IMR-90 (cell line): ENCODE measurements at regions not wholly inside any gene's neighbourhood (a gene's known extent, or its start where the extent isn't known, plus 50 kb on each side); places are given as distances from the start of the nearest gene placed in this dataset.

ENCODE experiments used
- ATAC-seq: fragments of 200-7000 bp; cut with Tn5 transposase; 2 replicates; pipeline ENCODE4 v1.9.1; 2020; ENCODE audit warnings: low read depth, mild to moderate bottlenecking, moderate library complexity
- BruUV-seq: library from RNA; stranded (reverse); fragments of 400-500 nt; replicated peaks from 2 replicates; lab custom pipeline; 2021; lab: Mats Ljungman, UMichigan
- CTCF ChIA-PET: fragments of 300-600 bp; formaldehyde crosslinking; extraction: SDS; loops from one replicate; lab custom pipeline; 2021; ENCODE audit warnings: antibody characterized with exemption; lab: Yijun Ruan, JAX
- POLR2A ChIA-PET: fragments of 300-600 bp; sonication (Branson Sonifier 250); formaldehyde crosslinking; loops from one replicate; lab custom pipeline; 2022; ENCODE audit warnings: antibody characterized with exemption; ENCODE audit not compliant: unreplicated experiment; lab: Charles Lee
- DNase-seq: peaks from one replicate; pipeline ENCODE4 v3.0.0; 2013
- H2AFZ ChIP-seq: replicated peaks from 2 replicates; pipeline ENCODE3; 2013; ENCODE audit warnings: low read length, mild to moderate bottlenecking; ENCODE audit not compliant: poor library complexity
- H2AK5ac ChIP-seq: 2 replicates; pipeline ENCODE4 v1.6.1; 2013; ENCODE audit warnings: low read depth, low read length, inconsistent platforms
- H2AK9ac ChIP-seq: replicated peaks from 2 replicates; pipeline ENCODE3; 2013; ENCODE audit warnings: mild to moderate bottlenecking, low read depth, low read length, moderate library complexity; ENCODE audit not compliant: poor library complexity
- H2BK120ac ChIP-seq: 2 replicates; pipeline ENCODE4 v1.6.1; 2013; ENCODE audit warnings: low read depth, low read length, inconsistent platforms
- H2BK15ac ChIP-seq: 3 replicates; pipeline ENCODE4 v1.6.1; 2013; ENCODE audit warnings: low read depth, low read length, inconsistent platforms
- H2BK20ac ChIP-seq: 2 replicates; pipeline ENCODE4 v1.6.1; 2013; ENCODE audit warnings: low read depth, mild to moderate bottlenecking, inconsistent platforms, low read length, moderate library complexity
- H2BK5ac ChIP-seq: 2 replicates; pipeline ENCODE4 v1.6.1; 2013; ENCODE audit warnings: mild to moderate bottlenecking, low read depth, low read length, inconsistent platforms; ENCODE audit not compliant: poor library complexity, severe bottlenecking
- H3K14ac ChIP-seq: replicated peaks from 2 replicates; pipeline ENCODE4 v1.6.1; 2013; ENCODE audit warnings: low read depth, low read length, inconsistent platforms
- H3K18ac ChIP-seq: 2 replicates; pipeline ENCODE4 v1.6.1; 2013; ENCODE audit warnings: low read depth, low read length, control low read depth
- H3K23ac ChIP-seq: 2 replicates; pipeline ENCODE4 v1.6.1; 2013; ENCODE audit warnings: low read depth, low read length, inconsistent platforms
- H3K27ac ChIP-seq: 2 replicates; pipeline ENCODE4 v1.5.1; 2013; ENCODE audit warnings: mild to moderate bottlenecking, control low read depth, low read length; ENCODE audit not compliant: insufficient read depth
- H3K27me3 ChIP-seq: 2 replicates; pipeline ENCODE4 v1.6.1; 2013; ENCODE audit warnings: low read length; ENCODE audit not compliant: control insufficient read depth, insufficient read depth
- H3K36me3 ChIP-seq: 2 replicates; pipeline ENCODE4 v1.6.1; 2013; ENCODE audit warnings: low read length, mixed read lengths; ENCODE audit not compliant: control insufficient read depth, insufficient read depth
- H3K4ac ChIP-seq: 2 replicates; pipeline ENCODE4 v1.6.1; 2013; ENCODE audit warnings: low read depth, low read length, inconsistent platforms
- H3K4me1 ChIP-seq: 2 replicates; pipeline ENCODE4 v1.6.1; 2013; ENCODE audit warnings: low read length, mixed read lengths; ENCODE audit not compliant: control insufficient read depth, insufficient read depth
- H3K4me2 ChIP-seq: 2 replicates; pipeline ENCODE4 v1.6.1; 2013; ENCODE audit warnings: low read depth, mild to moderate bottlenecking, control low read depth, low read length, moderate library complexity
- H3K4me3 ChIP-seq: 2 replicates; pipeline ENCODE4 v1.5.1; 2013; ENCODE audit warnings: low read depth, mild to moderate bottlenecking, control low read depth, low read length, moderate library complexity; ENCODE audit not compliant: insufficient read depth
- H3K56ac ChIP-seq: 2 replicates; pipeline ENCODE4 v1.6.1; 2013; ENCODE audit warnings: low read length, inconsistent platforms; ENCODE audit not compliant: insufficient read depth; ENCODE audit errors: extremely low read depth
- H3K79me1 ChIP-seq, 2 experiments: 2 replicates each; pipeline ENCODE4 v1.6.1; 2013; ENCODE audit warnings: low read length in 2 of 2, inconsistent platforms in 1 of 2, low read depth in 1 of 2
- H3K9ac ChIP-seq: 2 replicates; pipeline ENCODE4 v1.6.1; 2013; ENCODE audit warnings: low read depth, low read length, control low read depth
- H3K9me1 ChIP-seq: 2 replicates; pipeline ENCODE4 v1.6.1; 2013; ENCODE audit warnings: low read length, inconsistent platforms; ENCODE audit not compliant: insufficient read depth
- H3K9me3 ChIP-seq: 2 replicates; pipeline ENCODE4 v1.6.1; 2013; ENCODE audit warnings: low read length; ENCODE audit not compliant: control insufficient read depth, insufficient read depth
- H4K20me1 ChIP-seq: 2 replicates; pipeline ENCODE4 v1.6.1; 2013; ENCODE audit warnings: low read length, inconsistent platforms; ENCODE audit not compliant: insufficient read depth
- H4K5ac ChIP-seq: 2 replicates; pipeline ENCODE4 v1.6.1; 2013; ENCODE audit warnings: mild to moderate bottlenecking, low read depth, low read length, control low read depth
- H4K8ac ChIP-seq, 2 experiments: 2 replicates each; pipeline ENCODE4 v1.6.1; 2013; ENCODE audit warnings: low read depth in 2 of 2, low read length in 2 of 2, control low read depth in 1 of 2, inconsistent platforms in 1 of 2
- H4K91ac ChIP-seq: 2 replicates; pipeline ENCODE4 v1.6.1; 2013; ENCODE audit warnings: low read depth, low read length, inconsistent platforms; ENCODE audit not compliant: insufficient read depth
- BHLHE40 ChIP-seq: fragments of 150-350 bp; IDR thresholded peaks from 2 replicates; pipeline ENCODE4 v1.6.1; 2016; ENCODE audit warnings: mild to moderate bottlenecking, low read depth, low read length
- CEBPB ChIP-seq: IDR thresholded peaks from 2 replicates; pipeline ENCODE4 v1.6.1; 2012; ENCODE audit warnings: low read depth, low read length, improper control_type of control experiment
- CHD1 ChIP-seq: IDR thresholded peaks from 2 replicates; pipeline ENCODE4 v1.6.1; 2012; ENCODE audit warnings: low read depth, low read length, improper control_type of control experiment
- CTCF ChIP-seq: conservative IDR thresholded peaks from 2 replicates; pipeline ENCODE4 v1.5.1; 2012; ENCODE audit warnings: mild to moderate bottlenecking, low read depth, low read length, improper control_type of control experiment
- ELK1 ChIP-seq: fragments of 150-350 bp; IDR thresholded peaks from 2 replicates; pipeline ENCODE4 v1.6.1; 2016; ENCODE audit warnings: low read depth, mild to moderate bottlenecking, low read length, moderate library complexity, borderline replicate concordance
- FOS ChIP-seq: fragments of 150-350 bp; IDR thresholded peaks from 2 replicates; pipeline ENCODE4 v1.6.1; 2016; ENCODE audit warnings: low read depth, low read length
- MAFK ChIP-seq: IDR thresholded peaks from 2 replicates; pipeline ENCODE4 v1.6.1; 2012; ENCODE audit warnings: low read depth, low read length, improper control_type of control experiment
- MAZ ChIP-seq: IDR thresholded peaks from 2 replicates; pipeline ENCODE4 v1.6.1; 2012; ENCODE audit warnings: low read depth, mild to moderate bottlenecking, low read length, improper control_type of control experiment, moderate library complexity, borderline replicate concordance
- MXI1 ChIP-seq: IDR thresholded peaks from 2 replicates; pipeline ENCODE4 v1.6.1; 2012; ENCODE audit warnings: low read depth, mild to moderate bottlenecking, low read length, moderate library complexity, borderline replicate concordance
- NFE2L2 ChIP-seq: fragments of 150-350 bp; IDR thresholded peaks from 2 replicates; pipeline ENCODE4 v1.6.1; 2016; ENCODE audit warnings: low read depth, mild to moderate bottlenecking, low read length
- POLR2A ChIP-seq: IDR thresholded peaks from 2 replicates; pipeline ENCODE4 v1.6.1; 2012; ENCODE audit warnings: mild to moderate bottlenecking, low read depth, low read length
- RAD21 ChIP-seq: IDR thresholded peaks from 2 replicates; pipeline ENCODE4 v1.6.1; 2012; ENCODE audit warnings: low read length, improper control_type of control experiment
- RCOR1 ChIP-seq: IDR thresholded peaks from 2 replicates; pipeline ENCODE4 v1.6.1; 2012; ENCODE audit warnings: mild to moderate bottlenecking, low read length, improper control_type of control experiment; ENCODE audit not compliant: insufficient replicate concordance
- RFX5 ChIP-seq: IDR thresholded peaks from 2 replicates; pipeline ENCODE4 v1.8.0; 2012; ENCODE audit warnings: low read depth, mild to moderate bottlenecking, low read length, moderate library complexity
- SMC3 ChIP-seq: fragments of 150-350 bp; IDR thresholded peaks from 2 replicates; pipeline ENCODE4 v1.6.1; 2016; ENCODE audit warnings: low read depth, mild to moderate bottlenecking, antibody characterized with exemption, low read length, moderate library complexity
- WGBS, 2 experiments: methylation state at CpG; one replicate each; pipeline versions ENCODE4 v1.1.5 to v1.1.7; 2013; ENCODE audit warnings: missing lambda C conversion rate in 2 of 2; ENCODE audit not compliant: insufficient read length in 1 of 2; ENCODE audit errors: extremely low coverage in 2 of 2; 5-methylcytosine and 5-hydroxymethylcytosine counted together
- dilution Hi-C: fragments of 300-500 bp; cut with HindIII; formaldehyde crosslinking; loops from one replicate; pipeline ENCODE4 v1.14.3; 2018; ENCODE audit warnings: low sequenced_read_pairs; ENCODE audit not compliant: unreplicated experiment
- in situ Hi-C: fragments of 300-500 bp; cut with MboI; formaldehyde crosslinking; loops from 3 replicates; pipeline ENCODE4 v1.14.3; 2019; ENCODE audit warnings: low sequenced_read_pairs, inconsistent platforms, mixed read lengths
- intact Hi-C: fragments of 100-400 bp; cut with micrococcal nuclease; formaldehyde crosslinking; loops from 2 replicates; pipeline ENCODE4 v1.10.0; 2022
- TF ChIP-seq, protein P1 (sequence below): fragments of 150-350 bp; IDR thresholded peaks from 2 replicates; pipeline ENCODE4 v1.6.1; 2017; ENCODE audit warnings: mild to moderate bottlenecking, antibody characterized with exemption, low read length, low read depth

GRCh38 chr21:27114111-27114510, 147.2 kb upstream of the ADAMTS5 start:
- Histone ChIP-seq H3K4me1 (no peaks in the 10 kb centered on the region; the same call in 1 of the 2 replicates), H4K8ac (no peak overlapping the region), H2AFZ (no peak overlapping the region), H3K56ac (no peak overlapping the region), H2BK20ac (no peak overlapping the region), H3K9me3 (no peaks in the 10 kb centered on the region), H2AK9ac (no peak overlapping the region), H3K79me1 (no peaks in the 10 kb centered on the region), H4K91ac (no peak overlapping the region), H4K5ac (no peak overlapping the region), H3K14ac (no peak overlapping the region), H3K23ac (no peak overlapping the region), H3K4ac (no peak overlapping the region), H2AK5ac (no peak overlapping the region), H3K4me3 (no peak overlapping the region), H3K4me2 (no peak overlapping the region), H3K18ac (no peak overlapping the region), H2BK120ac (no peak overlapping the region), H2BK5ac (no peak overlapping the region), H3K9ac (no peak overlapping the region), H3K27ac (no peak overlapping the region), H3K9me1 (no peaks in the 10 kb centered on the region), H3K27me3 (no peaks in the 10 kb centered on the region), H4K20me1 (no peaks in the 10 kb centered on the region), H2BK15ac (no peak overlapping the region), H3K36me3 (no peaks in the 10 kb centered on the region)
- no peak for ATAC-seq
- dilution Hi-C loops (no loop called here), in situ Hi-C loops (no loop called here), intact Hi-C loops (no loop called here)
- ChIA-PET CTCF (no interaction called here), POLR2A (no interaction called here)
- no peak for DNase-seq
- no CpG with 5 or more reads among the region's 2 CpGs for WGBS, 2 experiments
- BruUV-seq, result no TSS peak
- TF ChIP-seq CHD1, result no peak
- no peak for TF ChIP-seq RFX5
- TF ChIP-seq NFE2L2, result no peak
- TF ChIP-seq, protein P1, sequence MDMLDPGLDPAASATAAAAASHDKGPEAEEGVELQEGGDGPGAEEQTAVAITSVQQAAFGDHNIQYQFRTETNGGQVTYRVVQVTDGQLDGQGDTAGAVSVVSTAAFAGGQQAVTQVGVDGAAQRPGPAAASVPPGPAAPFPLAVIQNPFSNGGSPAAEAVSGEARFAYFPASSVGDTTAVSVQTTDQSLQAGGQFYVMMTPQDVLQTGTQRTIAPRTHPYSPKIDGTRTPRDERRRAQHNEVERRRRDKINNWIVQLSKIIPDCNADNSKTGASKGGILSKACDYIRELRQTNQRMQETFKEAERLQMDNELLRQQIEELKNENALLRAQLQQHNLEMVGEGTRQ, result no peak
- no peak for TF ChIP-seq FOS
- TF ChIP-seq CEBPB, result no peak
- TF ChIP-seq ELK1, result no peak
- no peak for TF ChIP-seq MAZ
- no peak for TF ChIP-seq RAD21
- TF ChIP-seq BHLHE40, result no peak
- no peak for TF ChIP-seq MAFK
- TF ChIP-seq MXI1, result no peak
- TF ChIP-seq RCOR1, result no peak
- no peak for TF ChIP-seq POLR2A
- TF ChIP-seq SMC3, result no peak
- no peak for TF ChIP-seq CTCF
